ENCODE measurements at regions not wholly inside any gene's neighbourhood (a gene's known extent, or its start where the extent isn't known, plus 50 kb on each side); places are given as distances from the start of the nearest gene placed in this dataset.

DNA sequence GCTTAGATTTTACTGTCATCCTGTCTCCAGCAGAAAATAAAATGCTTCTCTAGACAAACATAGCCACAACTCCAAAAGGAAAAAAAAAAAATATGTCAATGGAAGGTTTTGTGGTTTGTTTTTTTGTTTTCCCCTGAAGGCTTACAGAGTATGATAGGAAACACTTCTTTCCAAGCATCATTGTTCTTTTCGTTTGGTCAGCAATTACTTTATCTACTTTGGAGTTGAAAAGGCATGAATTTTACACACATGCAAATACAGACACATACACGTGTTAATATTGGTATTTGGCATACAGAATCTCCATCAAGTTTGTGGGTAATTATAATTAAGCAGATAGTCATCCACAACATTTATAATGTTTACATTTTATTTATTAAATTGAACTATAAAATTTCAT is 496.9 kb upstream of the MBL2 start:
- Histone ChIP-seq H3K9me1 (ENCODE audit: control insufficient read depth, extremely low read depth, insufficient read depth, low read length) (no peaks in the 10 kb centered on the region), H2AFZ (ENCODE audit: control insufficient read depth, low read length) (no peak overlapping the region), H3K27ac (ENCODE audit: control insufficient read depth, insufficient read depth, low read length) (no peak overlapping the region), H3K4me3 (ENCODE audit: control insufficient read depth in 2 of 3, extremely low read depth in 1 of 3, insufficient read depth in 2 of 3, low read depth in 1 of 3, low read length in 3 of 3) (no peak overlapping the region), H3K9ac (ENCODE audit: control insufficient read depth, extremely low read depth, insufficient read depth, low read length) (no peak overlapping the region), H3K27me3 (ENCODE audit: control insufficient read depth, extremely low read depth, insufficient read depth, low read length) (no peaks in the 10 kb centered on the region), H3K36me3 (ENCODE audit: control insufficient read depth in 2 of 2, extremely low read depth in 1 of 2, insufficient read depth in 2 of 2, low read length in 2 of 2) (no peaks in the 10 kb centered on the region), H3K79me2 (ENCODE audit: control insufficient read depth, insufficient read depth, low read length) (no peaks in the 10 kb centered on the region), H4K20me1 (ENCODE audit: control insufficient read depth, extremely low read depth, insufficient read depth, low read length) (no peaks in the 10 kb centered on the region), H3K4me2 (ENCODE audit: control insufficient read depth, extremely low read depth, insufficient read depth, low read depth, low read length) (no peak overlapping the region), H3K4me1 (ENCODE audit: control insufficient read depth, extremely low read depth, insufficient read depth, low read length) (no peaks in the 10 kb centered on the region), H3K9me3 (ENCODE audit: control insufficient read depth, low read depth, low read length) (no peaks in the 10 kb centered on the region)
- DNase-seq (ENCODE audit: low read depth, low spot score): no peak
- dilution Hi-C loops (cut with MboI; ENCODE audit: extremely low pct_ligation_motif_present, low sequenced_read_pairs): no loop called here
- TF ChIP-seq, protein P1, sequence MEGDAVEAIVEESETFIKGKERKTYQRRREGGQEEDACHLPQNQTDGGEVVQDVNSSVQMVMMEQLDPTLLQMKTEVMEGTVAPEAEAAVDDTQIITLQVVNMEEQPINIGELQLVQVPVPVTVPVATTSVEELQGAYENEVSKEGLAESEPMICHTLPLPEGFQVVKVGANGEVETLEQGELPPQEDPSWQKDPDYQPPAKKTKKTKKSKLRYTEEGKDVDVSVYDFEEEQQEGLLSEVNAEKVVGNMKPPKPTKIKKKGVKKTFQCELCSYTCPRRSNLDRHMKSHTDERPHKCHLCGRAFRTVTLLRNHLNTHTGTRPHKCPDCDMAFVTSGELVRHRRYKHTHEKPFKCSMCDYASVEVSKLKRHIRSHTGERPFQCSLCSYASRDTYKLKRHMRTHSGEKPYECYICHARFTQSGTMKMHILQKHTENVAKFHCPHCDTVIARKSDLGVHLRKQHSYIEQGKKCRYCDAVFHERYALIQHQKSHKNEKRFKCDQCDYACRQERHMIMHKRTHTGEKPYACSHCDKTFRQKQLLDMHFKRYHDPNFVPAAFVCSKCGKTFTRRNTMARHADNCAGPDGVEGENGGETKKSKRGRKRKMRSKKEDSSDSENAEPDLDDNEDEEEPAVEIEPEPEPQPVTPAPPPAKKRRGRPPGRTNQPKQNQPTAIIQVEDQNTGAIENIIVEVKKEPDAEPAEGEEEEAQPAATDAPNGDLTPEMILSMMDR (optimal IDR thresholded peaks at IDR 0.05 in 1 of 3, IDR thresholded peaks at IDR 0.05 in 1 of 3, conservative IDR thresholded peaks at IDR 0.05 in 1 of 3; ENCODE audit: extremely low read depth in 1 of 3, insufficient read depth in 2 of 3, low read length in 3 of 3): no peak
- no peak for TF ChIP-seq EZH2 (IDR thresholded peaks at IDR 0.05; ENCODE audit: low read length)
- no peak for FAIRE-seq

DNA sequence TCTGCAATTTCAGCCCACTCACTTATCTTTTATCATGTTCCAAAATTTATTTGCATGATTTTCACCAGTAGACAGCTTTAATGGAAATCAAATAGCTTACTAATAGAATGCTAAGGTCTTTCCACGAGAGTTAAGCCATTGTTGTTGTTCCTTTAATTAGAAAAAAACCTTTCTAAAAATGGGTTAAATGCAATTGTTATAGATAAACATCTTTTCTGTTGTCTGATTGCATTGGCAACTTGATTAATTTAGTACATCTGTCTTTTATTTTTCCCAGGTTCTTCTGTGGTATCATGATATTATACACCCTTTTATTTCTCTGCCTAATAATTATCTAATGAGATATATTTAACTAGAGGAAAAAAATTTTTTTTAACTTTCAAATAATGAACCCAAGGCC is 487.6 kb upstream of the MBL2 start:
- H3K4me3 ChIP-seq (ENCODE audit: control insufficient read depth in 2 of 3, extremely low read depth in 1 of 3, insufficient read depth in 2 of 3, low read depth in 1 of 3, low read length in 3 of 3): no peak overlapping the region
- H4K20me1 ChIP-seq (ENCODE audit: control insufficient read depth, extremely low read depth, insufficient read depth, low read length): no peaks in the 10 kb centered on the region
- no peaks in the 10 kb centered on the region for H3K36me3 ChIP-seq (ENCODE audit: control insufficient read depth in 2 of 2, extremely low read depth in 1 of 2, insufficient read depth in 2 of 2, low read length in 2 of 2)
- H3K79me2 ChIP-seq (ENCODE audit: control insufficient read depth, insufficient read depth, low read length): no peaks in the 10 kb centered on the region
- no peak overlapping the region for H2AFZ ChIP-seq (ENCODE audit: control insufficient read depth, low read length)
- no peak overlapping the region for H3K4me2 ChIP-seq (ENCODE audit: control insufficient read depth, extremely low read depth, insufficient read depth, low read depth, low read length)
- DNase-seq (ENCODE audit: low read depth, low spot score) (no peak), FAIRE-seq (no peak)
- dilution Hi-C loops (cut with MboI; ENCODE audit: extremely low pct_ligation_motif_present, low sequenced_read_pairs): no loop called here
- no peaks in the 10 kb centered on the region for H3K27me3 ChIP-seq (ENCODE audit: control insufficient read depth, extremely low read depth, insufficient read depth, low read length)
- TF ChIP-seq, protein P1 (optimal IDR thresholded peaks at IDR 0.05 in 1 of 3, IDR thresholded peaks at IDR 0.05 in 1 of 3, conservative IDR thresholded peaks at IDR 0.05 in 1 of 3; ENCODE audit: extremely low read depth in 1 of 3, insufficient read depth in 2 of 3, low read length in 3 of 3): no peak
- TF ChIP-seq EZH2 (IDR thresholded peaks at IDR 0.05; ENCODE audit: low read length): no peak
- no peak overlapping the region for H3K9ac ChIP-seq (ENCODE audit: control insufficient read depth, extremely low read depth, insufficient read depth, low read length)
- no peaks in the 10 kb centered on the region for H3K9me3 ChIP-seq (ENCODE audit: control insufficient read depth, low read depth, low read length)
- no peaks in the 10 kb centered on the region for H3K9me1 ChIP-seq (ENCODE audit: control insufficient read depth, extremely low read depth, insufficient read depth, low read length)
- H3K27ac ChIP-seq (ENCODE audit: control insufficient read depth, insufficient read depth, low read length): no peak overlapping the region
- peaks cover 10% of the 10 kb centered on the region for H3K4me1 ChIP-seq (ENCODE audit: control insufficient read depth, extremely low read depth, insufficient read depth, low read length)
